K562 (cell line): ENCODE measurements at regions not wholly inside any gene's neighbourhood (a gene's known extent, or its start where the extent isn't known, plus 50 kb on each side); places are given as distances from the start of the nearest gene placed in this dataset.

Source experiments
- ATAC-seq: fragments of 200-7000 bp; cut with Tn5 transposase; 3 replicates; pipeline ENCODE4 v1.9.1; 2020; ENCODE audit warnings: moderate library complexity
- BruUV-seq: library from RNA; stranded (reverse); fragments of 400-500 nt; replicated peaks from 2 replicates; lab custom pipeline; 2021; lab: Mats Ljungman, UMichigan
- CTCF ChIA-PET: fragments of 300-600 bp; formaldehyde crosslinking; extraction: SDS; loops from one replicate; lab custom pipeline; 2021; ENCODE audit warnings: low intra/inter-chr PET ratio; lab: Yijun Ruan, JAX
- POLR2A ChIA-PET: fragments of 300-600, 350-650 bp; sonication (Branson Sonifier 250); formaldehyde crosslinking; extraction: SDS; loops from one replicate; lab custom pipeline; 2021; ENCODE audit warnings: antibody characterized with exemption, inconsistent platforms; lab: Yijun Ruan, JAX
- DNase-seq, 4 experiments: peaks; one replicate each; pipeline versions ENCODE4 v3.0.0 to v3.0.0-alpha.2; 2011 to 2018; ENCODE audit warnings: low spot score in 3 of 4, mixed read lengths in 3 of 4; ENCODE audit errors: extremely low read depth in 1 of 4
- FAIRE-seq: peaks from 2 replicates; lab custom pipeline; 2011; peaks lifted over from hg19 to GRCh38; lab: Jason Lieb, UNC
- H2AFZ ChIP-seq: 2 replicates; pipeline ENCODE4 v1.6.0; 2011; ENCODE audit warnings: low read depth, low read length, control low read depth, inconsistent platforms
- H3K27ac ChIP-seq: fragments of 200-600 bp; 3 replicates; pipeline ENCODE4 v1.8.0; 2011; ENCODE audit warnings: low read depth, mild to moderate bottlenecking, control low read depth, inconsistent platforms, low read length, moderate library complexity, mixed read lengths; ENCODE audit errors: extremely low read depth
- H3K27me3 ChIP-seq, 2 experiments: fragments of 300-600 bp in 1 of 2; 2 replicates in 1 of 2; 3 replicates in 1 of 2; pipeline versions ENCODE4 v1.6.0 to v1.8.0; 2011; ENCODE audit warnings: inconsistent platforms in 2 of 2, low read length in 2 of 2, mild to moderate bottlenecking in 1 of 2, mixed read lengths in 1 of 2, moderate library complexity in 1 of 2; ENCODE audit not compliant: control insufficient read depth in 2 of 2, insufficient read depth in 2 of 2
- H3K36me3 ChIP-seq: fragments of 300-600 bp; 3 replicates; pipeline ENCODE4 v1.8.0; 2011; ENCODE audit warnings: mild to moderate bottlenecking, low read length, inconsistent platforms; ENCODE audit not compliant: control insufficient read depth, insufficient read depth
- H3K4me1 ChIP-seq, 2 experiments: fragments of 200-600 bp in 1 of 2; replicated peaks in 1 of 2; 2 replicates in 1 of 2; 3 replicates in 1 of 2; pipeline versions ENCODE4 v1.5.1 to v1.8.0; 2011; ENCODE audit warnings: inconsistent platforms in 2 of 2, low read length in 2 of 2, mild to moderate bottlenecking in 1 of 2, mixed read lengths in 1 of 2, moderate library complexity in 1 of 2; ENCODE audit not compliant: control insufficient read depth in 2 of 2, insufficient read depth in 2 of 2
- H3K4me2 ChIP-seq: 2 replicates; pipeline ENCODE4 v1.6.1; 2011; ENCODE audit warnings: low read length, control low read depth, inconsistent platforms, mixed read lengths; ENCODE audit not compliant: insufficient read depth
- H3K4me3 ChIP-seq: fragments of 200-600 bp; sonication (generic), shearing (Covaris generic); 2 replicates; pipeline ENCODE4 v1.5.1; 2016; ENCODE audit warnings: control low read depth, inconsistent platforms
- H3K79me2 ChIP-seq: fragments of 200-600 bp; 3 replicates; pipeline ENCODE4 v1.8.0; 2011; ENCODE audit warnings: low read length, inconsistent platforms; ENCODE audit not compliant: control insufficient read depth, insufficient read depth
- H3K9ac ChIP-seq, 2 experiments: 2 replicates each; pipeline versions ENCODE4 v1.6.0 to v1.6.1; 2011; ENCODE audit warnings: low read depth in 2 of 2, low read length in 2 of 2, control low read depth in 1 of 2, inconsistent platforms in 1 of 2, mild to moderate bottlenecking in 1 of 2, mixed read lengths in 1 of 2; ENCODE audit not compliant: insufficient read depth in 1 of 2
- H3K9me1 ChIP-seq: one replicate; pipeline ENCODE4 v1.6.0; 2011; ENCODE audit warnings: inconsistent platforms, mild to moderate bottlenecking, low read length, moderate library complexity; ENCODE audit not compliant: control insufficient read depth, insufficient read depth
- H3K9me3 ChIP-seq: replicated peaks from 2 replicates; pipeline ENCODE4 v1.5.1; 2011; ENCODE audit warnings: low read depth, low read length, inconsistent platforms; ENCODE audit not compliant: control insufficient read depth, insufficient read depth
- H4K20me1 ChIP-seq: replicated peaks from 2 replicates; pipeline ENCODE4 v1.6.1; 2011; ENCODE audit warnings: low read length, inconsistent platforms, mixed read lengths; ENCODE audit not compliant: control insufficient read depth, insufficient read depth
- E4F1 ChIP-seq: fragments of 250-450 bp; sonication (Bioruptor Pico); IDR thresholded peaks from 2 replicates; pipeline ENCODE4 v1.5.0; 2021; ENCODE audit warnings: mild to moderate bottlenecking, borderline replicate concordance
- MCM7 ChIP-seq, 2 experiments: fragments of 450-650 bp; IDR thresholded peaks; 2 replicates each; pipeline ENCODE4 v1.6.1; 2016 to 2018
- MEIS2 ChIP-seq: fragments of 450-650 bp; IDR thresholded peaks from 2 replicates; pipeline ENCODE4 v1.6.1; 2014; ENCODE audit warnings: mild to moderate bottlenecking; ENCODE audit not compliant: partially characterized antibody
- STAT5B ChIP-seq: fragments of 250-450 bp; sonication (Bioruptor Pico); IDR thresholded peaks from 2 replicates; pipeline ENCODE4 v1.8.0; 2021; ENCODE audit warnings: mild to moderate bottlenecking, inconsistent platforms
- TOE1 ChIP-seq, 2 experiments: fragments of 450-650 bp in 1 of 2; sonication (generic) in 1 of 2; formaldehyde crosslinking in 1 of 2; IDR thresholded peaks; 2 replicates each; pipeline versions ENCODE4 v1.7.1 to v1.8.0; 2016 to 2022; ENCODE audit warnings: borderline replicate concordance in 2 of 2, mild to moderate bottlenecking in 2 of 2, antibody characterized with exemption in 1 of 2, inconsistent platforms in 1 of 2, low read depth in 1 of 2, missing genetic modification reagents in 1 of 2, moderate library complexity in 1 of 2
- ZBTB8A ChIP-seq: fragments of 450-650 bp; IDR thresholded peaks from 2 replicates; pipeline ENCODE4 v1.6.1; 2018; ENCODE audit warnings: mild to moderate bottlenecking, moderate library complexity; ENCODE audit not compliant: partially characterized antibody
- WGBS: fragments of 100-300 bp; shearing (Covaris generic); methylation state at CpG from one replicate; pipeline ENCODE4 v1.1.6; 2016; ENCODE audit warnings: low coverage, mixed read lengths; ENCODE audit not compliant: insufficient coverage; ENCODE audit errors: missing lambda C conversion rate; 5-methylcytosine and 5-hydroxymethylcytosine counted together
- in situ Hi-C: fragments of 300-500 bp; cut with MboI; formaldehyde crosslinking; loops from 4 replicates; pipeline ENCODE4 v1.15.0; 2018; ENCODE audit warnings: inconsistent platforms, mixed read lengths
- intact Hi-C: fragments of 100-400 bp; cut with micrococcal nuclease; formaldehyde crosslinking; loops from 2 replicates; pipeline ENCODE4 v1.14.2; 2022
- TF ChIP-seq, protein P1 (sequence below): sonication (generic); formaldehyde crosslinking; IDR thresholded peaks from 2 replicates; pipeline ENCODE4 v1.8.0; 2022; ENCODE audit warnings: missing genetic modification reagents, mild to moderate bottlenecking, moderate library complexity, borderline replicate concordance

DNA sequence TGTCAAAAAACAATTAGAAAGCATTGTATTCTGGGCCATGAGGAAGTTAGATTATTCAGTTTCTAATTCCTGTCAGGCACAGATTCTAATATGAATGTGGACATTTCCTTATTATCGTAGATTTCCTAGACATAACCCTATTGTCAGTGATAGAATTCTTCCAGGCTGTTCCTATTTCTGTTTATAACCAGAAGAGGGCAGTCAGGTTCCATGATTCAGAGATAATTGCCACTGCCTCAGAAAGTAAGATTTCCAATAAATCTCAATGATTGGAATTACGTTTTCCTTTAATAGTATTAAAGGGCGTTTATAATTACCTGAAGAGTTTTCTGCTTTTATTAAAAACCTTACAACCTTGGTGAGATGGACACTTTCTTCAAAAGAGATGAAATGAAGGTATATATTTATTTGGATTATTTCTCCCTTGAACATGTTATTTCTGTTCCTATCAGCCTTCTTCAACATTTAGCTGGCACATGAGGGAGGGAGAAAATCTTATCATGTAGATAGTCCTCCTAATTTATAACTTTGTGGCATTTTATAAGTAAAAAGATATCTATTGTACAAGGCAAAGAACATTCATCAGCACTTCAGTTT is 439.2 kb downstream of the MCTP2 start (continued):
- TF ChIP-seq TOE1 (IDR thresholded peaks at IDR 0.05; ENCODE audit: borderline replicate concordance): no peak
- TF ChIP-seq TOE1 (CRISPR knock-in tag; IDR thresholded peaks at IDR 0.05; ENCODE audit: borderline replicate concordance, low read depth): no peak
- TF ChIP-seq, all 486 proteins: peak for 5

- Histone ChIP-seq H4K20me1 (no peaks in the 10 kb centered on the region), H3K36me3 (no peaks in the 10 kb centered on the region), H2AFZ (no peak overlapping the region), H3K27ac (no peak overlapping the region), H3K4me3 (no peak overlapping the region), H3K4me1 (no peaks in the 10 kb centered on the region; a peak in 1 of 5 replicates), H3K9ac (no peak overlapping the region), H3K9me3 (no peaks in the 10 kb centered on the region), H3K9me1 (no peaks in the 10 kb centered on the region), H3K4me2 (no peak overlapping the region), H3K27me3 (peaks cover 6 to 28% of the 10 kb centered on the region in 2 experiments; a peak in 4 of 5 replicates), H3K79me2 (no peaks in the 10 kb centered on the region)
- POLR2A ChIA-PET: no interaction called here
- FAIRE-seq (no peak), DNase-seq (peak in 1 of 4 experiments; percentile 4), ATAC-seq (peak; percentile 33; the same call in 2 of the 3 replicates)
- CTCF ChIA-PET: no interaction called here
- intact Hi-C loops: loop anchor here (5.0 to 10.0 kb wide), 5 partner anchors 185 to 1653 kb away; no protein-coding TSS in a partner anchor
- no TSS peak for BruUV-seq
- WGBS: 0% methylated on average over 7 of the region's 8 CpGs
- TF ChIP-seq, protein P1, sequence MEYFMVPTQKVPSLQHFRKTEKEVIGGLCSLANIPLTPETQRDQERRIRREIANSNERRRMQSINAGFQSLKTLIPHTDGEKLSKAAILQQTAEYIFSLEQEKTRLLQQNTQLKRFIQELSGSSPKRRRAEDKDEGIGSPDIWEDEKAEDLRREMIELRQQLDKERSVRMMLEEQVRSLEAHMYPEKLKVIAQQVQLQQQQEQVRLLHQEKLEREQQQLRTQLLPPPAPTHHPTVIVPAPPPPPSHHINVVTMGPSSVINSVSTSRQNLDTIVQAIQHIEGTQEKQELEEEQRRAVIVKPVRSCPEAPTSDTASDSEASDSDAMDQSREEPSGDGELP (CRISPR knock-in tag): no peak
- TF ChIP-seq STAT5B (CRISPR knock-in tag): no peak
- TF ChIP-seq MEIS2: no peak
- no peak for TF ChIP-seq E4F1 (CRISPR knock-in tag)
- no peak for TF ChIP-seq MCM7 (IDR thresholded peaks at IDR 0.05)
- no peak for TF ChIP-seq ZBTB8A
- in situ Hi-C loops: no loop called here
Measured at GRCh38 chr15:94671858-94672532, 440.6 kb downstream of the MCTP2 start.
